ENCODE measurements at regions not wholly inside any gene's neighbourhood (a gene's known extent, or its start where the extent isn't known, plus 50 kb on each side); places are given as distances from the start of the nearest gene placed in this dataset.

DNA sequence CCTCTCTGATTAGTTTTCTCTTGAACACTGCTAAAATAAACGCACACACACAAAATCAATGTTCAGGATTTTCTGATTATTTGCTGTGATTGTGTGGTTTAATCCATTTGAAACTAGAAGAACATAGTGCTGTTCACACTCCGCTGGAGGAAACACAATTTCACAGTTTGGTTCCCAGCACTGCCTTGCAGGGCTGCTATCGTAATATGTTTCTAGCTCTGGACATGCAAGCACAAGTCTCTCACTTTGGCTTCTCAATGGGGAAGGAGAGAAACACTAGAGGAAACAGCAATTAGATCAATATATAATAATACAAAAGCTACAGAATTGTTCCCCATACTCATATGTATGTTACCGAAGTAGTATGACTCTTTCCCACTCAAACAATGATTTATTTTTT lies 299.5 kb downstream of the NSUN3 start:
- Histone ChIP-seq H3K9ac (ENCODE audit: low read length) (no peak overlapping the region), H3K23ac (ENCODE audit: low read length in 2 of 2) (no peak overlapping the region), H2AK5ac (ENCODE audit: low read length, severe bottlenecking) (no peak overlapping the region), H3K4me2 (ENCODE audit: low read length, poor library complexity, severe bottlenecking) (no peak overlapping the region), H4K8ac (ENCODE audit: low read length) (no peak overlapping the region), H2BK5ac (ENCODE audit: low read depth, low read length, poor library complexity, severe bottlenecking) (no peak overlapping the region), H3K4ac (ENCODE audit: low read depth in 1 of 2, low read length in 2 of 2) (no peak overlapping the region), H3K18ac (ENCODE audit: low read depth in 1 of 2, low read length in 2 of 2) (no peak overlapping the region), H3K4me3 (ENCODE audit: insufficient read depth in 1 of 2, low read depth in 1 of 2, low read length in 2 of 2) (no peak overlapping the region), H3K27ac (ENCODE audit: low read length, poor library complexity, severe bottlenecking) (no peak overlapping the region), H3K36me3 (ENCODE audit: control insufficient read depth in 1 of 2, insufficient read depth in 2 of 2, low read depth in 1 of 2, low read length in 2 of 2) (no peaks in the 10 kb centered on the region), H3K79me1 (replicated peaks; ENCODE audit: low read length, poor library complexity, severe bottlenecking) (no peaks in the 10 kb centered on the region), H3K9me3 (ENCODE audit: control insufficient read depth, low read length) (no peaks in the 10 kb centered on the region), H2BK120ac (ENCODE audit: low read depth, low read length) (no peak overlapping the region), H2BK15ac (ENCODE audit: low read depth, poor library complexity, severe bottlenecking) (no peak overlapping the region), H3K14ac (ENCODE audit: low read length in 2 of 2) (no peak overlapping the region), H4K91ac (ENCODE audit: low read length) (no peak overlapping the region), H2BK12ac (ENCODE audit: low read length in 2 of 2) (no peak overlapping the region), H3K27me3 (ENCODE audit: control insufficient read depth in 1 of 2, insufficient read depth in 1 of 2, low read length in 2 of 2) (no peaks in the 10 kb centered on the region), H2AFZ (ENCODE audit: low read depth, low read length) (no peak overlapping the region), H3K4me1 (ENCODE audit: control insufficient read depth, insufficient read depth, low read depth, low read length) (no peaks in the 10 kb centered on the region)
- WGBS, result 79% methylated on average over 1 of the region's 4 CpGs
- DNase-seq, result no peak

DNA sequence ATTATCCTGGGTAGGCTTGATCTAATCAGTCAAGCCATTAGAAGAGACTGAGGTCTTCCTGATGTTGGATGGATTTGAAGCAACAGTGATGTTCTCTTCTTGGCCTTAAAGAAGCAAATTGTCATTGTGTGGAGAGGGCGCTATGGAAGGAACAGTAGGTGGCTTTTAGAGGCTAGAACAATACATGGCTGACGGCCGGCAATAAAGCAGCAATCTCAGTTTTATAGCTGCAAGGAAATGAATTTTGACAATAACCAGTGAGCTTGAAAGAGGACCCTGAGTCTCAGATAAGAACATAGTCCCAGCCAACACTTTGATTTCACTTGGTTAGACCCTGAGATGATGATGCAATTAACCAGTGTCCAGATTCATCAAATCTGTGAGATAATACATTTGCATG lies 302.1 kb downstream of the NSUN3 start:
- no peak overlapping the region for H4K8ac ChIP-seq (ENCODE audit: low read length)
- H2AK5ac ChIP-seq (ENCODE audit: low read length, severe bottlenecking), result no peak overlapping the region
- H2BK120ac ChIP-seq (ENCODE audit: low read depth, low read length), result no peak overlapping the region
- no peak overlapping the region for H2BK12ac ChIP-seq (ENCODE audit: low read length in 2 of 2)
- no peak overlapping the region for H3K27ac ChIP-seq (ENCODE audit: low read length, poor library complexity, severe bottlenecking)
- peaks cover 3% of the 10 kb centered on the region for H3K9me3 ChIP-seq (ENCODE audit: control insufficient read depth, low read length)
- no peak overlapping the region for H3K14ac ChIP-seq (ENCODE audit: low read length in 2 of 2)
- no peak overlapping the region for H3K4me3 ChIP-seq (ENCODE audit: insufficient read depth in 1 of 2, low read depth in 1 of 2, low read length in 2 of 2)
- H3K23ac ChIP-seq (ENCODE audit: low read length in 2 of 2), result no peak overlapping the region
- no peak overlapping the region for H2AFZ ChIP-seq (ENCODE audit: low read depth, low read length)
- H3K9ac ChIP-seq (ENCODE audit: low read length), result no peak overlapping the region
- H3K4me2 ChIP-seq (ENCODE audit: low read length, poor library complexity, severe bottlenecking), result no peak overlapping the region
- DNase-seq, result no peak
- no peak overlapping the region for H2BK5ac ChIP-seq (ENCODE audit: low read depth, low read length, poor library complexity, severe bottlenecking)
- no peak overlapping the region for H3K18ac ChIP-seq (ENCODE audit: low read depth in 1 of 2, low read length in 2 of 2)
- no peaks in the 10 kb centered on the region for H3K36me3 ChIP-seq (ENCODE audit: control insufficient read depth in 1 of 2, insufficient read depth in 2 of 2, low read depth in 1 of 2, low read length in 2 of 2)
- H3K4ac ChIP-seq (ENCODE audit: low read depth in 1 of 2, low read length in 2 of 2), result no peak overlapping the region
- 90% methylated on average over 3 of the region's 3 CpGs for WGBS
- no peak overlapping the region for H2BK15ac ChIP-seq (ENCODE audit: low read depth, poor library complexity, severe bottlenecking)
- H3K27me3 ChIP-seq (ENCODE audit: control insufficient read depth in 1 of 2, insufficient read depth in 1 of 2, low read length in 2 of 2), result no peaks in the 10 kb centered on the region
- no peaks in the 10 kb centered on the region for H3K79me1 ChIP-seq (replicated peaks; ENCODE audit: low read length, poor library complexity, severe bottlenecking)
- no peaks in the 10 kb centered on the region for H3K4me1 ChIP-seq (ENCODE audit: control insufficient read depth, insufficient read depth, low read depth, low read length)
- no peak overlapping the region for H4K91ac ChIP-seq (ENCODE audit: low read length)

DNA sequence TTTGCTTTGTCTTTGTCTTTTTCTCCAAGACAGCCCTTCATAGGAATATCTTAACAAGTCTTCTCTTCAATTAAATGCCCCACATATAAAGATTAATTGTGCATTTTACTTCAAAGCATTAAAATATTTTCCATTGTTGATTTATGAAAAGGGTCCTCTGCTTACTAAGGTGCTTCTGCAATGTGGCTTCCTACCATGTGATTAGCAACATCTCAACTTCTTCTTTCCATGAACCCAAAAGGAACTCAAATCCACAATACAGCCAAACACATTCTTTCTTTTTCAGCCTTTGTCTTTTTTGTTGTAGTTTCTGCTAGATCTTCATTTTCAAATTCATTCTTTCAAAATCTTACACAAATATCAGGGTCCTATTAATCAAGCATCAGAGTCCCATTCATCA lies 309.2 kb downstream of the NSUN3 start:
- Histone ChIP-seq H4K91ac (ENCODE audit: low read length) (no peak overlapping the region), H3K36me3 (ENCODE audit: control insufficient read depth in 1 of 2, insufficient read depth in 2 of 2, low read depth in 1 of 2, low read length in 2 of 2) (no peaks in the 10 kb centered on the region), H3K9me3 (ENCODE audit: control insufficient read depth, low read length) (peaks cover 3% of the 10 kb centered on the region), H3K4me1 (ENCODE audit: control insufficient read depth, insufficient read depth, low read depth, low read length) (no peaks in the 10 kb centered on the region), H3K4me2 (ENCODE audit: low read length, poor library complexity, severe bottlenecking) (no peak overlapping the region), H3K27ac (ENCODE audit: low read length, poor library complexity, severe bottlenecking) (no peak overlapping the region), H3K18ac (ENCODE audit: low read depth in 1 of 2, low read length in 2 of 2) (no peak overlapping the region), H2BK5ac (ENCODE audit: low read depth, low read length, poor library complexity, severe bottlenecking) (no peak overlapping the region), H3K23ac (ENCODE audit: low read length in 2 of 2) (no peak overlapping the region), H3K4me3 (ENCODE audit: insufficient read depth in 1 of 2, low read depth in 1 of 2, low read length in 2 of 2) (no peak overlapping the region), H3K27me3 (ENCODE audit: control insufficient read depth in 1 of 2, insufficient read depth in 1 of 2, low read length in 2 of 2) (no peaks in the 10 kb centered on the region), H2AFZ (ENCODE audit: low read depth, low read length) (no peak overlapping the region), H2BK15ac (ENCODE audit: low read depth, poor library complexity, severe bottlenecking) (no peak overlapping the region), H2AK5ac (ENCODE audit: low read length, severe bottlenecking) (no peak overlapping the region), H3K14ac (ENCODE audit: low read length in 2 of 2) (no peak overlapping the region), H3K79me1 (replicated peaks; ENCODE audit: low read length, poor library complexity, severe bottlenecking) (no peaks in the 10 kb centered on the region), H2BK120ac (ENCODE audit: low read depth, low read length) (no peak overlapping the region), H3K9ac (ENCODE audit: low read length) (no peak overlapping the region), H4K8ac (ENCODE audit: low read length) (no peak overlapping the region), H3K4ac (ENCODE audit: low read depth in 1 of 2, low read length in 2 of 2) (no peak overlapping the region), H2BK12ac (ENCODE audit: low read length in 2 of 2) (no peak overlapping the region)
- DNase-seq, result no peak

DNA sequence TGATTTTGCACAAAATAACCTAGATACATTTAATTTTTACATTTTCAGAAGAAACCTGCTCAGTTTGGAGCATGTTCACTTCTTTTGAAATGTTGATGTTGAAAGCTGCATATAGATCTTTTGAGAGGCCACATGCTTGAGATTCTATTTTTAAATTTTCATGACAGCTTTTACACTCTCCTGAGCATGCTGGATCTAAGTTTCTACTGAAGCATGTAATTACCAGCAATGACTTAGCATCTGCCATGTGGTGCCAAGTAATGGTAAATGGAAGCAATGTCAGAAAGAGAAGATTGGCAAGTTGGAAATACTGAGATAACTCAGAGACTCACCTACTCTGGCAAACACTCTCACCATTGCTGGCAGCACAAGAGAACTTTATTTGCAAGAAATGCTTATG lies 310.6 kb downstream of the NSUN3 start:
- no peak overlapping the region for H3K9ac ChIP-seq (ENCODE audit: low read length)
- H3K27me3 ChIP-seq (ENCODE audit: control insufficient read depth in 1 of 2, insufficient read depth in 1 of 2, low read length in 2 of 2), result no peaks in the 10 kb centered on the region
- no peak overlapping the region for H3K27ac ChIP-seq (ENCODE audit: low read length, poor library complexity, severe bottlenecking)
- no peak overlapping the region for H3K4me2 ChIP-seq (ENCODE audit: low read length, poor library complexity, severe bottlenecking)
- H3K9me3 ChIP-seq (ENCODE audit: control insufficient read depth, low read length), result peaks cover 3% of the 10 kb centered on the region
- no peak overlapping the region for H3K14ac ChIP-seq (ENCODE audit: low read length in 2 of 2)
- no peak overlapping the region for H2BK120ac ChIP-seq (ENCODE audit: low read depth, low read length)
- H2BK12ac ChIP-seq (ENCODE audit: low read length in 2 of 2), result no peak overlapping the region
- H4K8ac ChIP-seq (ENCODE audit: low read length), result no peak overlapping the region
- H3K4me1 ChIP-seq (ENCODE audit: control insufficient read depth, insufficient read depth, low read depth, low read length), result no peaks in the 10 kb centered on the region
- H4K91ac ChIP-seq (ENCODE audit: low read length), result no peak overlapping the region
- no peak overlapping the region for H3K4ac ChIP-seq (ENCODE audit: low read depth in 1 of 2, low read length in 2 of 2)
- no peak overlapping the region for H3K4me3 ChIP-seq (ENCODE audit: insufficient read depth in 1 of 2, low read depth in 1 of 2, low read length in 2 of 2)
- H3K36me3 ChIP-seq (ENCODE audit: control insufficient read depth in 1 of 2, insufficient read depth in 2 of 2, low read depth in 1 of 2, low read length in 2 of 2), result no peaks in the 10 kb centered on the region
- no peak overlapping the region for H2BK15ac ChIP-seq (ENCODE audit: low read depth, poor library complexity, severe bottlenecking)
- no peak overlapping the region for H3K18ac ChIP-seq (ENCODE audit: low read depth in 1 of 2, low read length in 2 of 2)
- H3K79me1 ChIP-seq (replicated peaks; ENCODE audit: low read length, poor library complexity, severe bottlenecking), result no peaks in the 10 kb centered on the region
- DNase-seq, result no peak
- H2AFZ ChIP-seq (ENCODE audit: low read depth, low read length), result no peak overlapping the region
- H2AK5ac ChIP-seq (ENCODE audit: low read length, severe bottlenecking), result no peak overlapping the region
- no peak overlapping the region for H3K23ac ChIP-seq (ENCODE audit: low read length in 2 of 2)
- H2BK5ac ChIP-seq (ENCODE audit: low read depth, low read length, poor library complexity, severe bottlenecking), result no peak overlapping the region
